GM12864 (cell line): ENCODE measurements at regions not wholly inside any gene's neighbourhood (a gene's known extent, or its start where the extent isn't known, plus 50 kb on each side); places are given as distances from the start of the nearest gene placed in this dataset.

Experiments
- DNase-seq: peaks from one replicate; pipeline ENCODE4 v3.0.0-alpha.2; 2011; ENCODE audit warnings: low read depth
- H3K4me3 ChIP-seq: 2 replicates; pipeline ENCODE4 v1.5.1; 2011; ENCODE audit warnings: mild to moderate bottlenecking, low read depth, low read length, control low read depth
- CTCF ChIP-seq: IDR thresholded peaks from 2 replicates; pipeline ENCODE4 v1.5.1; 2011; ENCODE audit warnings: low read depth, mild to moderate bottlenecking, moderate library complexity, low read length, control low read depth, inconsistent platforms; ENCODE audit errors: missing control alignments

- DNase-seq: no peak
- no peak for TF ChIP-seq CTCF
- H3K4me3 ChIP-seq: no peak overlapping the region
Measured at GRCh38 chr6:95128947-95129346, 448.4 kb upstream of the MANEA start.

GRCh38 chr6:95133578-95133977, 443.8 kb upstream of the MANEA start:
- DNase-seq: no peak
- TF ChIP-seq CTCF: no peak
- no peak overlapping the region for H3K4me3 ChIP-seq

- no peak overlapping the region for H3K4me3 ChIP-seq
- DNase-seq: no peak
- TF ChIP-seq CTCF: no peak
Measured at GRCh38 chr6:95135182-95135581, 442.2 kb upstream of the MANEA start.

GRCh38 chr6:95142101-95142500, 435.2 kb upstream of the MANEA start:
- DNase-seq: no peak
- H3K4me3 ChIP-seq: no peak overlapping the region
- TF ChIP-seq CTCF: no peak

GRCh38 chr6:95142661-95143335, 434.5 kb upstream of the MANEA start:
- no peak for DNase-seq
- H3K4me3 ChIP-seq: no peak overlapping the region
- TF ChIP-seq CTCF: no peak

GRCh38 chr6:95143408-95144180, 433.7 kb upstream of the MANEA start:
- no peak overlapping the region for H3K4me3 ChIP-seq
- TF ChIP-seq CTCF: no peak
- no peak for DNase-seq
